GM21619 (cell line): ENCODE measurements at regions not wholly inside any gene's neighbourhood (a gene's known extent, or its start where the extent isn't known, plus 50 kb on each side); places are given as distances from the start of the nearest gene placed in this dataset.
"Not testable (repeated sequence)": the region's sequence is repeated elsewhere in the genome, so short reads cannot be mapped to it uniquely, and the experiment has no call there.

ENCODE experiments used
- ATAC-seq: cut with Tn5 transposase; IDR thresholded peaks from one replicate; pipeline ENCODE4 v1.9.1; 2021; ENCODE audit not compliant: unreplicated experiment

DNA sequence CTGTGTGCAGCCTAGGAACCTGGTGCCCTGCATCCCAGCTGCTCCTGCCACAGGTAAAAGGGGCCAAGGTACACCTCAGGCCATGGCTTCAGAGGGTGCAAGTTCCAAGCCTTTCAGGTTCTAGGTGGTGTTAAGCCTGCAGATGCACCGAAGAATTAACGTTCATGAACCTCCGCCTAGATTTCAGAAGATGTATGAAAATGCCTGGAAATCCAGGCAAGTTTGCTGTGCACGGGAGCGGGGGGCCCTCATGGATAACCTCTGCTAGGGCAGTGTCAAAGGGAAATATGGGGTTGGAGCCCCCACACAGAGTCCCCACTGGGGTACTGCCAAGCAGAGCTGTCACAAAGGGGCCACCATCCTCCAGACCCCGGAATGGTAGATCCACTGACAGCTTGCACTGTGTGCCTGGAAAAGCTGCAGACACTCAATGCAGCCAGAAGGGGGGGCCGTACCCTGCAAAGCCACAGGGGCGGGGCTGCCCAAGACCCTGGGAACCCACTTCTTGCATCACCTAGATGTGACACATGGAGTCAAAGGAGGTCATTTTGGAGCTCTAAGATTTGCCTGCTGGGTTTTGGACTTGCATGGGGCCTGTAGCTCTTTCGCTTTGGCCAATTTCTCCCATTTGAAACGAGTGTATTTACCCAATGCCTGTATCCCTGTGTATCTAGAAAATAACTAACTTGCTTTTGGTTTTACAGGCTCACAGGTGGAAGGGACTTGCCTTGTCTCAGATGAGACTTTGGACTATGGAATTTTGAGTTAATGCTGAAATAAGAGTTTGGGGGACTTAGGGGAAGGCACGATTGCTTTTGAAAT is 145.2 kb upstream of the C1QTNF3 start:
- not testable (repeated sequence) for ATAC-seq

DNA sequence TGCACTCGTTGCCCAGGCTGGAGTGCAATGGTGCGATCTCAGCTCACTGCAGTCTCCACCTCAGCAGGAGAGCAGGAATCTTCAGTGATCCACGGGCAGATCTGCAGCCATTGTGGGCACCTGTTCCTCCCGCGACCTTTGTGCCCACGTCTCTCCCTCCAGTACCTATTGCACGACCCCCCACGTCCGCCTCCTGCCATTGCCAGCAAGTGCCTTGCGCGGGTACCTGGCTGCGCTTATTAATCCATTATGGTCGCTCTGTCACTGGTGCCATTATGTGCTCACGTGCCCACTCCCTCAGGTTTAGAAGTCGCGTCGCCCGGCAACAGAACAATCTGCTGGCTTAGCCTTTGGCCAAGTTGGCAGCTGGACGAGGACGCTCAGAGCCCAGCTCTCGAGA is 146.2 kb upstream of the C1QTNF3 start:
- not testable (repeated sequence) for ATAC-seq

DNA sequence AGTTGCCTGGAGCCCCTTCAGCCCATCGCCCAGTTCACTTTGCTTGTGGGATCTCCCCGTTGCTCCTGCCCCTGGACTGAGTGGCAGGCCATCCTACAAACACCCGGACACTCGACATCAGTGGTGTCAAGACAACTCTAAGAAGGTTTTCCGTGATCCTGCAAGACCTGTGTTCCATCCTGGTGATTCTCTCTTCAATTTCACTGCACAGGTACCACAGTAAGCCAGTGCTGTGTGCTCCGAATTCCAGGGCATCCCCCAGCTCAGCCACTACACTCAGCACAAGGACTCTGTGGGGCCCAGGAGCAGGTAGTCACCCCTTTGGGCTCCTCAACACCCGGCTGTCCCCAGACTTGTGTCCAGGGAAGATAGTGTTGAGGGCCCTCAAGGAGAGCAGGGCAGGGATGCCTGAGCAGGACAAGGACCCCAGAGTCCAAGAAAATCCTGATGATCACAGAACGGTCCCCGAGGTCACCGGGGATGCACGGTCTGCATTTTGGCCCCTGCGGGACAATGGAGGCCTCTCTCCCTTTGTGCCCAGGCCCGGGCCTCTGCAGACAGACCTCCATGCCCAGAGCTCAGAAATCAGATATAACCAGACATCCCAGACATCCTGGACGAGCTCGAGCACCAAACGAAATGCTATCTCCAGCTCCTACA is 146.9 kb upstream of the C1QTNF3 start:
- ATAC-seq = not testable (repeated sequence)

- ATAC-seq = not testable (repeated sequence)
Observed at GRCh38 chr5:34190466-34190865, 147.5 kb upstream of the C1QTNF3 start.

GRCh38 chr5:34191279-34191744 is 148.3 kb upstream of the C1QTNF3 start:
- ATAC-seq = not testable (repeated sequence)

GRCh38 chr5:34192064-34192922 is 149.3 kb upstream of the C1QTNF3 start:
- not testable (repeated sequence) for ATAC-seq

- ATAC-seq = not testable (repeated sequence)
Observed at GRCh38 chr5:34192923-34193262, 149.9 kb upstream of the C1QTNF3 start.

- ATAC-seq = not testable (repeated sequence)
Observed at GRCh38 chr5:34193297-34193696, 150.3 kb upstream of the C1QTNF3 start.

- ATAC-seq = not testable (repeated sequence)
Observed at GRCh38 chr5:34193804-34194203, 150.8 kb upstream of the C1QTNF3 start.

GRCh38 chr5:34196091-34196490 is 153.1 kb upstream of the C1QTNF3 start:
- not testable (repeated sequence) for ATAC-seq

DNA sequence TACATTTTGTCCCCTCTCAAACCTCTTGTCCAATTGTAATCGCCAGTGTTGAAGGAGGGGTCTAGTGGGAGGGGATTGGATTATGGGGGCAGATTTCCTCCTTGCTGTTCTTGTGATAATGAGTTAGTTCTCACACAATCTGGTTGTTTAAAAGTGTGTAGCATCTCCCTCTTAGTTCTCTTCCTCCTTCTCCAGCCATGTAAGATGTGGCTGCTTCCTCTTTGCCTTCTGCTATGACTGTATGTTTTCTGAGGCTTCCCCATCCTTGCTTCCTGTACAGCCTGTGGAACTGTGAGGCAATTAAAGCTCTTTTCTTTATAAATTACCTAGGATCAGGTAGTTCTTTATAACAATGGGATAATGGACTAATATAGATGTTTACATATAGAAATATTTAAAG is 162.3 kb upstream of the C1QTNF3 start:
- not testable (repeated sequence) for ATAC-seq

DNA sequence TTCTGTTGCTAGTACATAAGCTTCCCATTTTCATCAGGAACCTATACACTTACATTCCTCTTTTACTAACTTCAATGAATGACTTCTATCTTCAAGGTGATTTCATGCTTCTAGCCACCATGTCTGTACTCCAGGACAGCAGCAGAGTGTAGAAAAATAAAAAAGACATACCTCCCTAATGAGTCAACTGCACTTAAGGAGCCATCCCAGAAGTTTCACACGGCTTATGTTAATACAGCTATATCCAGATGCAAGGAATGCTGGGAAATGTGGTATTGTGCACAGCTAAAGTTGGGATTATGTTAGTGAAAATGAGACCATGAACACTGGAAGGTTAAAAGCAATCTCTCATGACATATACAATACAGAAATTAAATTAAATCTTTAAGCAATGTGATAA is 174.4 kb upstream of the C1QTNF3 start:
- ATAC-seq = not testable (repeated sequence)

DNA sequence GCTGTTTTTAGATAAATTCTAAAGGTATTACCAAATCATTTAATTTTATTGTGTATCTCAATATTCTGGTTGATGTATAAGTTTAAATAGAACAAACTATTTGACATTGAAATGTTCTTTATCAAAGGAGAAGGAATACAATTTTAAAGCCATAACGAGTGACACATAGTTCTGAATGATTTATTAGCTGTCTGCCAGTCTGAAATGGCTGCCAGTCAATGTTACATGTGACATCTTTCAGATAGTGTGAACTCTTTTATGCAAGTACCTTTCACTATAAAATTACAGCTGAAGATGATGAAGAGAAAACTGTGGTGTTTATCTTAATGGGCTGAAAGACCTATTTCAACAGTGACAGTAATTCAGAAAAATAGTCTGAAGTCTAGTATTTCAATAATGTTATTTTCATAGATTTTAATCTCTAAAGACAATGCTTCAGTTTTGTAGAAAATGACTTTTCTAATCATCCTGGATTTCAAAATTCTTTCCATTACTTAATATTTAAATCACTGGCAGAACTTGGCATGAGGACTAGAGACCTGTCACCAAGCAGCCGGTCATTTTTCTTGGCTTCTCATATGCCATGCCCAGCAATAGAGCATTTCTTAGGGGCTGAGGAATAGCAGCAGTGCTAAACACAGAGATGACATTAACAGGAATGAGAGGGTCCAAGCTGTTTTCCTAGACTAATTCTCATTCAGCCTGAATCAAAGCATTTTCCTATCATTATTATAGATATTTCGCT is 178.5 kb upstream of the C1QTNF3 start:
- not testable (repeated sequence) for ATAC-seq

GRCh38 chr5:34223158-34223557 is 180.1 kb upstream of the C1QTNF3 start:
- not testable (repeated sequence) for ATAC-seq

GRCh38 chr5:34230402-34230801 is 187.4 kb upstream of the C1QTNF3 start:
- ATAC-seq = not testable (repeated sequence)

GRCh38 chr5:34243802-34244201 is 200.8 kb upstream of the C1QTNF3 start:
- not testable (repeated sequence) for ATAC-seq

DNA sequence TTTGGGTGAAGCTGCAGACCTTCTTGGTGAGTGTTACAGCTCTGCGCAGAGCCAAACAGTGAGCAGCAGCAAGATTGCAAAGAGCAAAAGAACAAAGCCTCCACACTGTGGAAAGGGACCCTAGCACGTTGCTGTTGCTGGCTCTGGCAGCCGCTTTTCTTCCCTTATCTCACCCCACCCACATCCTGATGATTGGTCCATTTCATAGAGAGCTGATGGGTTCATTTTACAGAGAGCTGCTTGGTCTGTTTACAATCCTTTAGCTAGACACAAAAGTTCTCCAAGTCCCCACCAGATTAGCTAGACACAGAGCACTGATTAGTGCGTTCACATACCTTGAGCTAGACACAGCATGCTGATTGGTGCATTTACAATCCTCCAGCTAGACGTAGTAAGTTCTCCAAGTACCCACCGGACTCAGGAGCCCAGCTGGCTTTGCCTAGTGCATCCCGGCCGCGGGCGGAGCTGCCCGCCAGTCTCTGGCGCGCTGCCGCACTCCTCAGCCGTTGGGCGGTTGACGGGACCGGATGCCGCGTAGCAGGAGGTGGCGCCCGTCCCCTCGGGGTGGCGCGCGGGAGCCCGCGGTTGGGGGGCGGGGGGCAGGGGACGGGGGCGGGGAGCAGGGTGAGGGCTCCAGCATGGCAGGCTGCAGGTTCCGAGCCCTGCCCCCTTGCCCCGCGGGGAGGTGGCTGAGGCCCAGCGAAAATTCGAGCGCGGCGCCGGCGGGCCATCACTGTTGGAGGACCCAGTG is 201.4 kb upstream of the C1QTNF3 start:
- ATAC-seq = not testable (repeated sequence)

GRCh38 chr5:34245032-34245394 is 202.0 kb upstream of the C1QTNF3 start:
- not testable (repeated sequence) for ATAC-seq

GRCh38 chr5:34245813-34246212 is 202.8 kb upstream of the C1QTNF3 start:
- ATAC-seq = not testable (repeated sequence)

GRCh38 chr5:34258598-34258997 is 215.6 kb upstream of the C1QTNF3 start:
- ATAC-seq = not testable (repeated sequence)
